ENCODE measurements at regions not wholly inside any gene's neighbourhood (a gene's known extent, or its start where the extent isn't known, plus 50 kb on each side); places are given as distances from the start of the nearest gene placed in this dataset.
A peak's percentile ranks its signal among the peaks of the same experiment; 100 is the strongest.

- no peak overlapping the region for H3K9ac ChIP-seq (ENCODE audit: low read length)
- H3K27me3 ChIP-seq (ENCODE audit: low read length), result no peaks in the 10 kb centered on the region
- no peaks in the 10 kb centered on the region for H3K9me2 ChIP-seq (replicated peaks; ENCODE audit: insufficient read depth, low read length)
- TF ChIP-seq CTCF (IDR thresholded peaks at IDR 0.05; ENCODE audit: insufficient read depth, low read length, poor library complexity, severe bottlenecking), result peak; percentile 53
- no peak for TF ChIP-seq EZH2phosphoT487 (conservative IDR thresholded peaks at IDR 0.05; ENCODE audit: low read length)
- no peaks in the 10 kb centered on the region for H3F3A ChIP-seq (ENCODE audit: insufficient read depth)
- H3K36me3 ChIP-seq (ENCODE audit: low read length), result no peaks in the 10 kb centered on the region
- H4K20me1 ChIP-seq (ENCODE audit: low read depth, low read length), result no peaks in the 10 kb centered on the region
- no peak overlapping the region for H2AFZ ChIP-seq (ENCODE audit: low read depth, low read length, severe bottlenecking)
- H3K9me3 ChIP-seq (ENCODE audit: insufficient read depth, low read length), result no peaks in the 10 kb centered on the region
- H3K79me2 ChIP-seq (ENCODE audit: insufficient read depth, low read length), result no peaks in the 10 kb centered on the region
- no peak overlapping the region for H3K27ac ChIP-seq (ENCODE audit: low read depth, low read length)
- H3K4me2 ChIP-seq (ENCODE audit: low read depth, low read length, poor library complexity, severe bottlenecking), result no peak overlapping the region
- no peak overlapping the region for H3K4me3 ChIP-seq (ENCODE audit: insufficient read depth, low read length, poor library complexity, severe bottlenecking)
Measured at GRCh38 chr6:164927288-164928056, 381.9 kb downstream of the C6orf118 start.

GRCh38 chr6:164926686-164927085 lies 382.7 kb downstream of the C6orf118 start:
- no peaks in the 10 kb centered on the region for H3K79me2 ChIP-seq (ENCODE audit: insufficient read depth, low read length)
- H3K27ac ChIP-seq (ENCODE audit: low read depth, low read length), result no peak overlapping the region
- no peak overlapping the region for H3K4me3 ChIP-seq (ENCODE audit: insufficient read depth, low read length, poor library complexity, severe bottlenecking)
- H2AFZ ChIP-seq (ENCODE audit: low read depth, low read length, severe bottlenecking), result no peak overlapping the region
- H3K4me2 ChIP-seq (ENCODE audit: low read depth, low read length, poor library complexity, severe bottlenecking), result no peak overlapping the region
- H3F3A ChIP-seq (ENCODE audit: insufficient read depth), result no peaks in the 10 kb centered on the region
- H3K27me3 ChIP-seq (ENCODE audit: low read length), result no peaks in the 10 kb centered on the region
- H3K9me3 ChIP-seq (ENCODE audit: insufficient read depth, low read length), result no peaks in the 10 kb centered on the region
- no peaks in the 10 kb centered on the region for H3K9me2 ChIP-seq (replicated peaks; ENCODE audit: insufficient read depth, low read length)
- no peaks in the 10 kb centered on the region for H4K20me1 ChIP-seq (ENCODE audit: low read depth, low read length)
- H3K36me3 ChIP-seq (ENCODE audit: low read length), result no peaks in the 10 kb centered on the region
- no peak overlapping the region for H3K9ac ChIP-seq (ENCODE audit: low read length)
- TF ChIP-seq CTCF (IDR thresholded peaks at IDR 0.05; ENCODE audit: insufficient read depth, low read length, poor library complexity, severe bottlenecking) (no peak), EZH2phosphoT487 (conservative IDR thresholded peaks at IDR 0.05; ENCODE audit: low read length) (no peak)

- Histone ChIP-seq H3F3A (ENCODE audit: insufficient read depth) (no peaks in the 10 kb centered on the region), H3K36me3 (ENCODE audit: low read length) (no peaks in the 10 kb centered on the region), H4K20me1 (ENCODE audit: low read depth, low read length) (no peaks in the 10 kb centered on the region), H3K79me2 (ENCODE audit: insufficient read depth, low read length) (no peaks in the 10 kb centered on the region), H3K9ac (ENCODE audit: low read length) (no peak overlapping the region), H3K27ac (ENCODE audit: low read depth, low read length) (no peak overlapping the region), H3K9me3 (ENCODE audit: insufficient read depth, low read length) (no peaks in the 10 kb centered on the region), H3K9me2 (replicated peaks; ENCODE audit: insufficient read depth, low read length) (no peaks in the 10 kb centered on the region), H3K4me2 (ENCODE audit: low read depth, low read length, poor library complexity, severe bottlenecking) (no peak overlapping the region), H3K4me3 (ENCODE audit: insufficient read depth, low read length, poor library complexity, severe bottlenecking) (no peak overlapping the region), H2AFZ (ENCODE audit: low read depth, low read length, severe bottlenecking) (no peak overlapping the region), H3K27me3 (ENCODE audit: low read length) (no peaks in the 10 kb centered on the region)
- TF ChIP-seq CTCF (IDR thresholded peaks at IDR 0.05; ENCODE audit: insufficient read depth, low read length, poor library complexity, severe bottlenecking) (no peak), EZH2phosphoT487 (conservative IDR thresholded peaks at IDR 0.05; ENCODE audit: low read length) (no peak)
Measured at GRCh38 chr6:164925681-164926530, 383.5 kb downstream of the C6orf118 start.
